Testis (tissue), 2 donors: ENCODE measurements at regions not wholly inside any gene's neighbourhood (a gene's known extent, or its start where the extent isn't known, plus 50 kb on each side); places are given as distances from the start of the nearest gene placed in this dataset.

Source experiments
- DNase-seq: peaks from one replicate; pipeline ENCODE4 v3.0.0-alpha.2; 2019
- H3K27ac ChIP-seq, 2 donors: fragments of 200-600 bp; sonication (generic); one replicate each; pipeline ENCODE4 v1.5.1; 2019
- H3K27me3 ChIP-seq: fragments of 200-600 bp; sonication (generic); one replicate; pipeline ENCODE4 v1.5.1; 2019
- H3K36me3 ChIP-seq: fragments of 200-600 bp; sonication (generic); one replicate; pipeline ENCODE4 v1.5.1; 2017; ENCODE audit warnings: low read depth; ENCODE audit errors: missing control alignments
- H3K4me1 ChIP-seq: fragments of 200-600 bp; sonication (generic); one replicate; pipeline ENCODE4 v1.5.1; 2019
- H3K4me3 ChIP-seq, 2 donors: fragments of 200-600 bp; sonication (generic); one replicate each; pipeline ENCODE4 v1.5.1; 2017 to 2019
- H3K9me3 ChIP-seq: fragments of 200-600 bp; sonication (generic); one replicate; pipeline ENCODE4 v1.5.1; 2017
- CTCF ChIP-seq, 3 experiments: fragments of 450-650 bp in 2 of 3; fragments of 200-600 bp in 1 of 3; sonication (generic) in 1 of 3; IDR thresholded peaks; one replicate each; pipeline ENCODE4 v1.5.1; 2016 to 2019; ENCODE audit warnings: antibody characterized with exemption in 3 of 3, mild to moderate bottlenecking in 2 of 3, moderate library complexity in 1 of 3
- POLR2A ChIP-seq: fragments of 450-650 bp; IDR thresholded peaks from one replicate; pipeline ENCODE4 v1.6.1; 2017; ENCODE audit warnings: antibody characterized with exemption, mild to moderate bottlenecking, moderate library complexity
- WGBS, 2 donors: methylation state at CpG; one replicate each; pipeline ENCODE4 v1.1.5; 2018; 5-methylcytosine and 5-hydroxymethylcytosine counted together
- intact Hi-C: fragments of 100-400 bp; cut with DNase I; formaldehyde crosslinking; loops from one replicate; pipeline ENCODE4 v1.15.1; 2023; ENCODE audit warnings: low total_unique reads

- Histone ChIP-seq H3K27ac (no peak overlapping the region), H3K9me3 (no peaks in the 10 kb centered on the region), H3K4me3 (no peak overlapping the region), H3K36me3 (no peaks in the 10 kb centered on the region), H3K4me1 (peaks cover 9% of the 10 kb centered on the region), H3K27me3 (no peaks in the 10 kb centered on the region)
- TF ChIP-seq POLR2A: no peak
- TF ChIP-seq CTCF (IDR thresholded peaks at IDR 0.05): no peak
- WGBS, 2 donors: 95 to 98% methylated on average over 3 of the region's 3 CpGs
- intact Hi-C loops: no loop called here
- DNase-seq: no peak
Measured at GRCh38 chr15:26106556-26106955, 243.4 kb upstream of the ATP10A start.

DNA sequence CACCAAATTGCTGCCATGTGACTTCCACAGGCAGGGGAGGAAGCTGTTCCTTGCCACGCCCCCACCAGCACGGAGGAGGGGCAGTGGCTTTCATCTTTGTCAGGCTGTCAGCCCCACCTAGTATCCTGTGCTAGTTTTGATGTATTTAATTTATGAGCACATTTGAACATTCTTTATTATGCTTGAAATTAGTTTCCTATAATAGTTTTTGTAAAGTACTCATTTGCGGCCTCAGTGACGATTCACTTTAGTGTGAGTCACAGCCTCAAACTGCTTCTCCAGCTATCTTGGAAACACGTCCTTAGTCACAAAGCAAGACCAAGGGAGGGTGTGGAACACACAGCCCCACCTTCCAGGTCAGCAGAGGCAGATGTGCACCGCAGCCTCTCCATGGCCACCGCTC is 239.9 kb upstream of the ATP10A start:
- no peak for DNase-seq
- intact Hi-C loops: no loop called here

DNA sequence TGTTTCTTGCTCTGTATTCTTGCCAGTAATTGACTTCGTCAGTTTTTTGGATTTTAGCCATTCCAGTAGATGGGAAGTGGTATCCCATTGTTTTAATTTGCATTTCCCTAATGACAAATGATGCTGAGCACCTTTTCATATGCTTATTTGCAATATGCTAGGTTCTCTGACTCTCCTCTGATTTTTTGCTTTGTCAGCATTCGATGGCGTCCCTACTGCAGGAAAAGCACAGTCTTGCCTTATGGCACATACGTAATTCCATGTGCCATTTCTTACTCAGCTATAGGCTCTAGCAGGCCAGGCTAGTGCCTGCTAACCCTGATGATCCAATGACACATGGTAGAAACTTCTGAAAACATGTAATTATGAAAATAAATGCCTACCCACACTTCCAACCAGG is 239.2 kb upstream of the ATP10A start:
- Histone ChIP-seq H3K27me3 (no peaks in the 10 kb centered on the region), H3K9me3 (no peaks in the 10 kb centered on the region), H3K36me3 (no peaks in the 10 kb centered on the region), H3K27ac (no peak overlapping the region), H3K4me3 (no peak overlapping the region), H3K4me1 (peaks cover 14% of the 10 kb centered on the region)
- intact Hi-C loops: no loop called here
- TF ChIP-seq POLR2A: no peak
- TF ChIP-seq CTCF (IDR thresholded peaks at IDR 0.05): no peak
- DNase-seq: no peak
- WGBS, 2 donors: 64 to 72% methylated on average over 4 of the region's 4 CpGs

More for the DNA sequence above, 239.9 kb upstream of the ATP10A start:
- Histone ChIP-seq H3K36me3 (no peaks in the 10 kb centered on the region), H3K9me3 (no peaks in the 10 kb centered on the region), H3K4me1 (peaks cover 14% of the 10 kb centered on the region), H3K27me3 (no peaks in the 10 kb centered on the region), H3K4me3 (peak overlapping the region in 1 of 2 donors; percentile 9), H3K27ac (no peak overlapping the region)
- no peak for TF ChIP-seq POLR2A
- no peak for TF ChIP-seq CTCF (IDR thresholded peaks at IDR 0.05)
- WGBS, 2 donors: 39 to 50% methylated on average over 7 of the region's 7 CpGs

- H3K9me3 ChIP-seq: no peaks in the 10 kb centered on the region
- H3K36me3 ChIP-seq: no peaks in the 10 kb centered on the region
- intact Hi-C loops: no loop called here
- peaks cover 14% of the 10 kb centered on the region for H3K4me1 ChIP-seq
- H3K27ac ChIP-seq: no peak overlapping the region
- 76 to 79% methylated on average over 3 of the region's 3 CpGs for WGBS, 2 donors
- TF ChIP-seq POLR2A (no peak), CTCF (IDR thresholded peaks at IDR 0.05) (no peak)
- no peaks in the 10 kb centered on the region for H3K27me3 ChIP-seq
- H3K4me3 ChIP-seq: no peak overlapping the region
- DNase-seq: no peak
Measured at GRCh38 chr15:26101443-26101842, 238.3 kb upstream of the ATP10A start.

- peak overlapping the region; percentile 38 to 61 for H3K27ac ChIP-seq
- H3K4me3 ChIP-seq: no peak overlapping the region
- no peak for DNase-seq
- intact Hi-C loops: no loop called here
- peaks cover 13% of the 10 kb centered on the region for H3K4me1 ChIP-seq
- no peaks in the 10 kb centered on the region for H3K9me3 ChIP-seq
- H3K36me3 ChIP-seq: no peaks in the 10 kb centered on the region
- 41 to 61% methylated on average over 3 of the region's 3 CpGs for WGBS, 2 donors
- H3K27me3 ChIP-seq: no peaks in the 10 kb centered on the region
- TF ChIP-seq POLR2A (no peak), CTCF (IDR thresholded peaks at IDR 0.05) (no peak)
Measured at GRCh38 chr15:26098801-26099200, 235.7 kb upstream of the ATP10A start.
